OCI-LY7 (cell line): ENCODE measurements at regions not wholly inside any gene's neighbourhood (a gene's known extent, or its start where the extent isn't known, plus 50 kb on each side); places are given as distances from the start of the nearest gene placed in this dataset.

ENCODE experiments used
- BruUV-seq: library from RNA; stranded (reverse); fragments of 400-500 nt; replicated peaks from 2 replicates; lab custom pipeline; 2021; lab: Mats Ljungman, UMichigan
- CTCF ChIA-PET: fragments of 300-600 bp; sonication (Branson Sonifier 250); formaldehyde crosslinking; loops from one replicate; lab custom pipeline; 2022; ENCODE audit warnings: antibody characterized with exemption; ENCODE audit not compliant: unreplicated experiment; lab: Charles Lee
- POLR2A ChIA-PET: fragments of 300-600 bp; sonication (Branson Sonifier 250); formaldehyde crosslinking; loops from one replicate; lab custom pipeline; 2022; ENCODE audit warnings: antibody characterized with exemption; lab: Charles Lee
- DNase-seq: peaks from one replicate; pipeline ENCODE4 v3.0.0-alpha.2; 2015; ENCODE audit warnings: low spot score
- H2AFZ ChIP-seq: fragments of 200-600 bp; sonication (generic), shearing (Covaris generic); 2 replicates; pipeline ENCODE4 v1.6.1; 2014; ENCODE audit warnings: mild to moderate bottlenecking, antibody characterized with exemption, low read length, moderate library complexity
- H3K27ac ChIP-seq: fragments of 200-600 bp; sonication (generic); 2 replicates; pipeline ENCODE4 v1.5.1; 2014; ENCODE audit warnings: mixed run types, low read depth, mild to moderate bottlenecking, moderate library complexity, low read length, inconsistent platforms; ENCODE audit not compliant: poor library complexity, severe bottlenecking
- H3K36me3 ChIP-seq: fragments of 200-600 bp; sonication (generic); 2 replicates; pipeline ENCODE4 v1.6.1; 2014; ENCODE audit warnings: mild to moderate bottlenecking, antibody characterized with exemption, low read length, moderate library complexity, mixed read lengths; ENCODE audit not compliant: insufficient read depth
- H3K4me1 ChIP-seq: fragments of 200-600 bp; sonication (generic); 2 replicates; pipeline ENCODE4 v1.5.1; 2014; ENCODE audit warnings: mild to moderate bottlenecking, low read length; ENCODE audit not compliant: insufficient read depth, poor library complexity, severe bottlenecking
- H3K4me2 ChIP-seq: fragments of 200-600 bp; sonication (generic); 2 replicates; pipeline ENCODE4 v1.6.1; 2014; ENCODE audit warnings: mild to moderate bottlenecking, low read length
- H3K4me3 ChIP-seq: fragments of 200-600 bp; sonication (generic); 2 replicates; pipeline ENCODE4 v1.5.1; 2014; ENCODE audit warnings: mild to moderate bottlenecking, low read depth, low read length; ENCODE audit not compliant: poor library complexity, severe bottlenecking
- H3K79me2 ChIP-seq: fragments of 200-600 bp; sonication (generic); 2 replicates; pipeline ENCODE4 v1.6.1; 2016; ENCODE audit warnings: low read depth, mild to moderate bottlenecking, low read length, moderate library complexity, mixed read lengths; ENCODE audit not compliant: insufficient read depth
- H3K9me2 ChIP-seq: fragments of 200-600 bp; sonication (generic); 2 replicates; pipeline ENCODE4 v1.6.1; 2016; ENCODE audit warnings: mild to moderate bottlenecking, low read length, mixed read lengths; ENCODE audit not compliant: insufficient read depth
- H3K9me3 ChIP-seq: fragments of 200-600 bp; sonication (generic); 2 replicates; pipeline ENCODE4 v1.6.1; 2014; ENCODE audit warnings: mild to moderate bottlenecking, mixed run types, low read length, mixed read lengths
- H4K20me1 ChIP-seq: fragments of 200-600 bp; sonication (generic); 2 replicates; pipeline ENCODE4 v1.6.1; 2014; ENCODE audit warnings: mild to moderate bottlenecking, antibody characterized with exemption, low read length, moderate library complexity, mixed read lengths; ENCODE audit not compliant: insufficient read depth
- EZH2phosphoT487 ChIP-seq: fragments of 200-600 bp; sonication (generic); IDR thresholded peaks from 2 replicates; pipeline ENCODE4 v1.6.1; 2018; ENCODE audit warnings: low read depth, borderline replicate concordance, mild to moderate bottlenecking, mixed run types, antibody characterized with exemption, low read length, moderate library complexity, mixed read lengths
- intact Hi-C: fragments of 100-400 bp; cut with micrococcal nuclease; formaldehyde crosslinking; loops from one replicate; pipeline ENCODE4 v1.10.0; 2022; ENCODE audit not compliant: unreplicated experiment
- TF ChIP-seq, protein P1 (sequence below): fragments of 200-600 bp; sonication (generic); conservative IDR thresholded peaks from 2 replicates; pipeline ENCODE4 v1.5.1; 2014; ENCODE audit warnings: mild to moderate bottlenecking, antibody characterized with exemption, low read length, moderate library complexity, mixed read lengths

DNA sequence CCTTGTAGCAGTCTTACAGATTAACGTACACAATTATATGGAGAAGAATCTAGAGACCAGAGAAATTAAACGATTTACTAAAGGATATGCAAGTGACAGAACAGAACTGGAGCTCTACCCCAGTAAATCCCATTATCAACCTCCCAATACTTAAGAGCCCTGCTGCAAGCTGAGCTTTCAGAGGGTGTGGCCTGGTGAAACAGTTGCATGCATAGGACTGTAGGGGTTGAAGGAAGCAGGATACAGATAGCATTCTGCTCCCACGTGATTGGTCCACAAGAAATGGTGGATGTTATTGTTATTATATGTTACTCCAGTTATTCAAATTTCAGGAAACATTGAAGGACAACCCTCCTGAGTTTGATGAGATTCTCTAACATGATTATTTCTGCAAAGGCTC, 210.8 kb upstream of the THUMPD2 start:
- Histone ChIP-seq H3K79me2 (no peaks in the 10 kb centered on the region), H3K9me3 (no peaks in the 10 kb centered on the region), H3K4me3 (no peak overlapping the region), H3K36me3 (no peaks in the 10 kb centered on the region), H3K4me1 (no peaks in the 10 kb centered on the region), H2AFZ (peak overlapping the region; percentile 30; the same call in 1 of the 2 replicates), H3K4me2 (no peak overlapping the region), H3K9me2 (no peaks in the 10 kb centered on the region), H3K27ac (no peak overlapping the region), H4K20me1 (no peaks in the 10 kb centered on the region)
- intact Hi-C loops, result no loop called here
- BruUV-seq, result no TSS peak
- ChIA-PET CTCF (no interaction called here), POLR2A (interaction anchor here (1.2 kb wide), 1 partner anchor 14 kb away, joined by 4 read pairs; no protein-coding TSS in a partner anchor)
- no peak for DNase-seq
- TF ChIP-seq, protein P1, sequence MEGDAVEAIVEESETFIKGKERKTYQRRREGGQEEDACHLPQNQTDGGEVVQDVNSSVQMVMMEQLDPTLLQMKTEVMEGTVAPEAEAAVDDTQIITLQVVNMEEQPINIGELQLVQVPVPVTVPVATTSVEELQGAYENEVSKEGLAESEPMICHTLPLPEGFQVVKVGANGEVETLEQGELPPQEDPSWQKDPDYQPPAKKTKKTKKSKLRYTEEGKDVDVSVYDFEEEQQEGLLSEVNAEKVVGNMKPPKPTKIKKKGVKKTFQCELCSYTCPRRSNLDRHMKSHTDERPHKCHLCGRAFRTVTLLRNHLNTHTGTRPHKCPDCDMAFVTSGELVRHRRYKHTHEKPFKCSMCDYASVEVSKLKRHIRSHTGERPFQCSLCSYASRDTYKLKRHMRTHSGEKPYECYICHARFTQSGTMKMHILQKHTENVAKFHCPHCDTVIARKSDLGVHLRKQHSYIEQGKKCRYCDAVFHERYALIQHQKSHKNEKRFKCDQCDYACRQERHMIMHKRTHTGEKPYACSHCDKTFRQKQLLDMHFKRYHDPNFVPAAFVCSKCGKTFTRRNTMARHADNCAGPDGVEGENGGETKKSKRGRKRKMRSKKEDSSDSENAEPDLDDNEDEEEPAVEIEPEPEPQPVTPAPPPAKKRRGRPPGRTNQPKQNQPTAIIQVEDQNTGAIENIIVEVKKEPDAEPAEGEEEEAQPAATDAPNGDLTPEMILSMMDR, result no peak

DNA sequence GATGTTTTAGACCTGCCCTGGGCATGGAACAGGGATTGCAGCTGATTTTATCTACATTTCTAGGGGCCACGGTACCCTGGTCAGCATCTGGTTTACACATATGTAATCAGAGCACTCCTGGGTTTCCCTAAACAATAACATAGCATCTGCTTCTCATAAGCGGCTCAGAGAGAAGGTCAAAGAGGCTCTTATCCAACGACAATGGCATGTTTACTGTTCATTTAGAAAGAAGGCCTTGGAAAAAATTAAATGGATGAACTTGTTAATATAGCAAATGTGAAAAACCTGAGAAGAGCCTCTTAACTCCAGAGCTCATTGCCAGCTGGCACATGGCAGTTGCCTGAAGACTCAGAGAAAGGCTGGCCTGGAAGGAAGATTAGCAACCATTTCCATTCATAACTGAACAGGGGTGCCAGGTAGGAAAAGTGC, 202.8 kb upstream of the THUMPD2 start:
- Histone ChIP-seq H3K36me3 (no peaks in the 10 kb centered on the region), H3K9me3 (no peaks in the 10 kb centered on the region), H3K4me1 (no peaks in the 10 kb centered on the region), H3K9me2 (no peaks in the 10 kb centered on the region), H2AFZ (no peak overlapping the region), H4K20me1 (no peaks in the 10 kb centered on the region), H3K79me2 (no peaks in the 10 kb centered on the region), H3K27ac (no peak overlapping the region), H3K4me2 (no peak overlapping the region), H3K4me3 (no peak overlapping the region)
- intact Hi-C loops, result no loop called here
- CTCF ChIA-PET, result no interaction called here
- no peak for DNase-seq
- no peak for TF ChIP-seq EZH2phosphoT487
- TF ChIP-seq, protein P1, result no peak
- no TSS peak for BruUV-seq
- POLR2A ChIA-PET, result interaction anchor here (0.7 kb wide), 3 partner anchors 77 to 573 kb away, joined by 3 read pairs; no protein-coding TSS in a partner anchor

DNA sequence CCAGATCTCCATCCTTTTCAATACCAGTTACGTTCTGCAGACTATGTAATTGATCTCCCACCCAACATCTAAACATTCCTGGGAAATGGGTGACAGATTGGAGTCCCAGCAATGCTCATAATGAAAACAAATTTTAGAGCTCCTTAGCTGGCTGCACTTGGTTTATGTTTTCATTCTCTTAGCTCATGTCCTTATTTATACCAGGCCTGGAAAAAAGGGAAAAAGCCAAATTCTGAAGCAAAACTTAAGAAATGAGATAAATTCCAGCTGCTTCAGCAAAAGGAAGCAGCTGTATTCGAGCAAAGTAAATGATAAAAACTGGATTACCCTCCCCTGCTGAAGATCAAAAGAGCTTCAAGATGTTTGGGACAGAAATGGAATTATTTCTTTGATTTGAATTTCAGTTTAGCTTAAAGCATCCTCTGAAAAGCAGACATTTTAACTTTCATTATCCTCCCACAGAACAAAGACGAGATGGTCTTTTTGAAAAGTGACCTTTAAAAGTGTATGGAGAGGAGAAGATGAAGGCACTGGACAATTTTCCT, 196.5 kb upstream of the THUMPD2 start:
- Histone ChIP-seq H4K20me1 (no peaks in the 10 kb centered on the region), H3K79me2 (no peaks in the 10 kb centered on the region), H3K36me3 (no peaks in the 10 kb centered on the region), H3K4me3 (no peak overlapping the region), H2AFZ (no peak overlapping the region), H3K4me2 (no peak overlapping the region), H3K27ac (no peak overlapping the region), H3K4me1 (no peaks in the 10 kb centered on the region), H3K9me2 (no peaks in the 10 kb centered on the region), H3K9me3 (no peaks in the 10 kb centered on the region)
- DNase-seq, result no peak
- intact Hi-C loops, result no loop called here
- ChIA-PET CTCF (no interaction called here), POLR2A (interaction anchor here (0.5 to 1.3 kb wide), 3 partner anchors 9 to 716 kb away, joined by 3 to 4 read pairs (median 3); no protein-coding TSS in a partner anchor)
- BruUV-seq, result no TSS peak
- no peak for TF ChIP-seq EZH2phosphoT487
- TF ChIP-seq, protein P1, result no peak
